K562 (cell line): ENCODE measurements at regions not wholly inside any gene's neighbourhood (a gene's known extent, or its start where the extent isn't known, plus 50 kb on each side); places are given as distances from the start of the nearest gene placed in this dataset.

ENCODE experiments used
- ATAC-seq: fragments of 200-7000 bp; cut with Tn5 transposase; 3 replicates; pipeline ENCODE4 v1.9.1; 2020; ENCODE audit warnings: moderate library complexity
- BruUV-seq: library from RNA; stranded (reverse); fragments of 400-500 nt; replicated peaks from 2 replicates; lab custom pipeline; 2021; lab: Mats Ljungman, UMichigan
- CTCF ChIA-PET: fragments of 300-600 bp; formaldehyde crosslinking; extraction: SDS; loops from one replicate; lab custom pipeline; 2021; ENCODE audit warnings: low intra/inter-chr PET ratio; lab: Yijun Ruan, JAX
- POLR2A ChIA-PET: fragments of 300-600, 350-650 bp; sonication (Branson Sonifier 250); formaldehyde crosslinking; extraction: SDS; loops from one replicate; lab custom pipeline; 2021; ENCODE audit warnings: antibody characterized with exemption, inconsistent platforms; lab: Yijun Ruan, JAX
- DNase-seq, 4 experiments: peaks; one replicate each; pipeline versions ENCODE4 v3.0.0 to v3.0.0-alpha.2; 2011 to 2018; ENCODE audit warnings: low spot score in 3 of 4, mixed read lengths in 3 of 4; ENCODE audit errors: extremely low read depth in 1 of 4
- FAIRE-seq: peaks from 2 replicates; lab custom pipeline; 2011; peaks lifted over from hg19 to GRCh38; lab: Jason Lieb, UNC
- H2AFZ ChIP-seq: 2 replicates; pipeline ENCODE4 v1.6.0; 2011; ENCODE audit warnings: low read depth, low read length, control low read depth, inconsistent platforms
- H3K27ac ChIP-seq: fragments of 200-600 bp; 3 replicates; pipeline ENCODE4 v1.8.0; 2011; ENCODE audit warnings: low read depth, mild to moderate bottlenecking, control low read depth, inconsistent platforms, low read length, moderate library complexity, mixed read lengths; ENCODE audit errors: extremely low read depth
- H3K27me3 ChIP-seq, 2 experiments: fragments of 300-600 bp in 1 of 2; 2 replicates in 1 of 2; 3 replicates in 1 of 2; pipeline versions ENCODE4 v1.6.0 to v1.8.0; 2011; ENCODE audit warnings: inconsistent platforms in 2 of 2, low read length in 2 of 2, mild to moderate bottlenecking in 1 of 2, mixed read lengths in 1 of 2, moderate library complexity in 1 of 2; ENCODE audit not compliant: control insufficient read depth in 2 of 2, insufficient read depth in 2 of 2
- H3K36me3 ChIP-seq: fragments of 300-600 bp; 3 replicates; pipeline ENCODE4 v1.8.0; 2011; ENCODE audit warnings: mild to moderate bottlenecking, low read length, inconsistent platforms; ENCODE audit not compliant: control insufficient read depth, insufficient read depth
- H3K4me1 ChIP-seq, 2 experiments: fragments of 200-600 bp in 1 of 2; replicated peaks in 1 of 2; 2 replicates in 1 of 2; 3 replicates in 1 of 2; pipeline versions ENCODE4 v1.5.1 to v1.8.0; 2011; ENCODE audit warnings: inconsistent platforms in 2 of 2, low read length in 2 of 2, mild to moderate bottlenecking in 1 of 2, mixed read lengths in 1 of 2, moderate library complexity in 1 of 2; ENCODE audit not compliant: control insufficient read depth in 2 of 2, insufficient read depth in 2 of 2
- H3K4me2 ChIP-seq: 2 replicates; pipeline ENCODE4 v1.6.1; 2011; ENCODE audit warnings: low read length, control low read depth, inconsistent platforms, mixed read lengths; ENCODE audit not compliant: insufficient read depth
- H3K4me3 ChIP-seq: fragments of 200-600 bp; sonication (generic), shearing (Covaris generic); 2 replicates; pipeline ENCODE4 v1.5.1; 2016; ENCODE audit warnings: control low read depth, inconsistent platforms
- H3K79me2 ChIP-seq: fragments of 200-600 bp; 3 replicates; pipeline ENCODE4 v1.8.0; 2011; ENCODE audit warnings: low read length, inconsistent platforms; ENCODE audit not compliant: control insufficient read depth, insufficient read depth
- H3K9ac ChIP-seq, 2 experiments: 2 replicates each; pipeline versions ENCODE4 v1.6.0 to v1.6.1; 2011; ENCODE audit warnings: low read depth in 2 of 2, low read length in 2 of 2, control low read depth in 1 of 2, inconsistent platforms in 1 of 2, mild to moderate bottlenecking in 1 of 2, mixed read lengths in 1 of 2; ENCODE audit not compliant: insufficient read depth in 1 of 2
- H3K9me1 ChIP-seq: one replicate; pipeline ENCODE4 v1.6.0; 2011; ENCODE audit warnings: inconsistent platforms, mild to moderate bottlenecking, low read length, moderate library complexity; ENCODE audit not compliant: control insufficient read depth, insufficient read depth
- H3K9me3 ChIP-seq: replicated peaks from 2 replicates; pipeline ENCODE4 v1.5.1; 2011; ENCODE audit warnings: low read depth, low read length, inconsistent platforms; ENCODE audit not compliant: control insufficient read depth, insufficient read depth
- H4K20me1 ChIP-seq: replicated peaks from 2 replicates; pipeline ENCODE4 v1.6.1; 2011; ENCODE audit warnings: low read length, inconsistent platforms, mixed read lengths; ENCODE audit not compliant: control insufficient read depth, insufficient read depth
- BRD9 ChIP-seq: fragments of 450-650 bp; IDR thresholded peaks from 2 replicates; pipeline ENCODE4 v1.6.1; 2018; ENCODE audit warnings: low read depth; ENCODE audit not compliant: partially characterized antibody
- EWSR1 ChIP-seq: fragments of 450-650 bp; IDR thresholded peaks from 2 replicates; pipeline ENCODE4 v1.6.1; 2018; ENCODE audit warnings: borderline replicate concordance, mild to moderate bottlenecking, low read depth, moderate library complexity; ENCODE audit not compliant: partially characterized antibody
- GABPA ChIP-seq: fragments of 200-800 bp; sonication (Bioruptor generic); conservative IDR thresholded peaks from 2 replicates; pipeline ENCODE4 v1.6.1; 2016; ENCODE audit warnings: low read depth, missing genetic modification characterization, missing compliant biosample characterization
- KHSRP ChIP-seq: fragments of 450-650 bp; IDR thresholded peaks from 2 replicates; pipeline ENCODE4 v1.6.1; 2017
- NR2F6 ChIP-seq: fragments of 450-650 bp; formaldehyde crosslinking; IDR thresholded peaks from 2 replicates; pipeline ENCODE4 v1.4.0; 2020; ENCODE audit warnings: mild to moderate bottlenecking
- RNF2 ChIP-seq: sonication (generic); IDR thresholded peaks from 2 replicates; pipeline ENCODE4 v1.6.1; 2016
- SRF ChIP-seq, 2 experiments: fragments of 250-450, 450-650 bp in 1 of 2; sonication (Bioruptor Pico) in 1 of 2; sonication (generic) in 1 of 2; formaldehyde crosslinking; IDR thresholded peaks; 2 replicates each; pipeline versions ENCODE4 v1.5.0 to v1.5.1; 2020 to 2022; ENCODE audit warnings: mild to moderate bottlenecking in 1 of 2, missing genetic modification reagents in 1 of 2
- TAF7 ChIP-seq: fragments of 450-650 bp; IDR thresholded peaks from 2 replicates; pipeline ENCODE4 v1.6.1; 2016; ENCODE audit warnings: missing genetic modification characterization, missing compliant biosample characterization
- TRIM28 ChIP-seq: fragments of 450-650 bp; IDR thresholded peaks from 2 replicates; pipeline ENCODE4 v1.6.1; 2017
- WGBS: fragments of 100-300 bp; shearing (Covaris generic); methylation state at CpG from one replicate; pipeline ENCODE4 v1.1.6; 2016; ENCODE audit warnings: low coverage, mixed read lengths; ENCODE audit not compliant: insufficient coverage; ENCODE audit errors: missing lambda C conversion rate; 5-methylcytosine and 5-hydroxymethylcytosine counted together
- in situ Hi-C: fragments of 300-500 bp; cut with MboI; formaldehyde crosslinking; loops from 4 replicates; pipeline ENCODE4 v1.15.0; 2018; ENCODE audit warnings: inconsistent platforms, mixed read lengths
- intact Hi-C: fragments of 100-400 bp; cut with micrococcal nuclease; formaldehyde crosslinking; loops from 2 replicates; pipeline ENCODE4 v1.14.2; 2022
- TF ChIP-seq, protein P1 (sequence below): fragments of 250-450 bp; sonication (Bioruptor Pico); IDR thresholded peaks from 2 replicates; pipeline ENCODE4 v1.8.0; 2021; ENCODE audit warnings: moderate library complexity, mild to moderate bottlenecking, inconsistent platforms
- TF ChIP-seq, protein P2 (sequence below): fragments of 450-650 bp; formaldehyde crosslinking; IDR thresholded peaks from 2 replicates; pipeline ENCODE4 v1.4.0; 2020; ENCODE audit warnings: mild to moderate bottlenecking, moderate library complexity
- TF ChIP-seq, protein P3 (sequence below): fragments of 450-650 bp; formaldehyde crosslinking; IDR thresholded peaks from 2 replicates; pipeline ENCODE4 v1.4.0; 2020; ENCODE audit warnings: mild to moderate bottlenecking, moderate library complexity

DNA sequence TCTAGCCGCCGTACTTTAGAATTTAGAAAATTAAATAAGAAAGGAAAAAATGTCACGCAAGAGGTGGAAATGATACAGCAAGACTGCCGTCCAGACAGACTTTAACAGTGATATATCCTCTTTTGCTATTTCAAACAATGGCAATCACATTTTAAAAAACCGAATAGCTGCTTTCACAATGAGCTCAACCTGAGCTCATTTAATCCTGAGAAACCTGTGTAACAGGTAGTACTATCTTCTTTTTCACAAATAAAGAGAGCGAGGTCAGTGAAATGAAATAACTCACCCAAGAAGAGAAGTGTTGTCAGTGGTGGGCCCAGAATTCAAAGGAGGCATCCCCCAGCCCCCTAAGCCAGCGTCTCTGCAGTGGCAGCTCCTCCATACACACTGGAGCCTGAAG lies 60.7 kb upstream of the DAPL1 start:
- Histone ChIP-seq H3K36me3 (no peaks in the 10 kb centered on the region), H3K4me3 (no peak overlapping the region), H3K79me2 (no peaks in the 10 kb centered on the region), H2AFZ (no peak overlapping the region), H3K9ac (no peak overlapping the region), H3K9me3 (no peaks in the 10 kb centered on the region), H3K27me3 (peaks cover 49 to 70% of the 10 kb centered on the region in 2 experiments), H3K4me2 (no peak overlapping the region), H3K4me1 (no peaks in the 10 kb centered on the region), H3K27ac (no peak overlapping the region), H3K9me1 (no peaks in the 10 kb centered on the region), H4K20me1 (0 out of 2 replicates have a peak, but pooled peaks cover 5% of the 10 kb centered on the region)
- intact Hi-C loops = no loop called here
- in situ Hi-C loops = loop anchor here (25.0 kb wide), 1 partner anchor 1247 kb away; no protein-coding TSS in a partner anchor
- no TSS peak for BruUV-seq
- WGBS = 13% methylated on average over 7 of the region's 7 CpGs
- no peak for DNase-seq
- POLR2A ChIA-PET = interaction anchor here (2.6 kb wide), 1 partner anchor 10 kb away, joined by 8 read pairs; no protein-coding TSS in a partner anchor
- FAIRE-seq = no peak
- CTCF ChIA-PET = no interaction called here
- ATAC-seq = no peak
- TF ChIP-seq, protein P1, sequence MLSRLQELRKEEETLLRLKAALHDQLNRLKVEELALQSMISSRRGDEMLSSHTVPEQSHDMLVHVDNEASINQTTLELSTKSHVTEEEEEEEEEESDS (CRISPR knock-in tag) = no peak
- TF ChIP-seq BRD9 (no peak), SRF (CRISPR knock-in tag; IDR thresholded peaks at IDR 0.05) (no peak), RNF2 (no peak), TRIM28 (no peak), GABPA (no peak), NR2F6 (CRISPR knock-in tag) (no peak), EWSR1 (no peak), KHSRP (no peak), TAF7 (tag) (no peak)
- TF ChIP-seq, protein P2, sequence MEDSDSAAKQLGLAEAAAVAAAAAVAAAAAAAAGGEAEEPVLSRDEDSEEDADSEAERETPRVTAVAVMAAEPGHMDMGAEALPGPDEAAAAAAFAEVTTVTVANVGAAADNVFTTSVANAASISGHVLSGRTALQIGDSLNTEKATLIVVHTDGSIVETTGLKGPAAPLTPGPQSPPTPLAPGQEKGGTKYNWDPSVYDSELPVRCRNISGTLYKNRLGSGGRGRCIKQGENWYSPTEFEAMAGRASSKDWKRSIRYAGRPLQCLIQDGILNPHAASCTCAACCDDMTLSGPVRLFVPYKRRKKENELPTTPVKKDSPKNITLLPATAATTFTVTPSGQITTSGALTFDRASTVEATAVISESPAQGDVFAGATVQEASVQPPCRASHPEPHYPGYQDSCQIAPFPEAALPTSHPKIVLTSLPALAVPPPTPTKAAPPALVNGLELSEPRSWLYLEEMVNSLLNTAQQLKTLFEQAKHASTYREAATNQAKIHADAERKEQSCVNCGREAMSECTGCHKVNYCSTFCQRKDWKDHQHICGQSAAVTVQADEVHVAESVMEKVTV (CRISPR knock-in tag) = no peak
- TF ChIP-seq, protein P3, sequence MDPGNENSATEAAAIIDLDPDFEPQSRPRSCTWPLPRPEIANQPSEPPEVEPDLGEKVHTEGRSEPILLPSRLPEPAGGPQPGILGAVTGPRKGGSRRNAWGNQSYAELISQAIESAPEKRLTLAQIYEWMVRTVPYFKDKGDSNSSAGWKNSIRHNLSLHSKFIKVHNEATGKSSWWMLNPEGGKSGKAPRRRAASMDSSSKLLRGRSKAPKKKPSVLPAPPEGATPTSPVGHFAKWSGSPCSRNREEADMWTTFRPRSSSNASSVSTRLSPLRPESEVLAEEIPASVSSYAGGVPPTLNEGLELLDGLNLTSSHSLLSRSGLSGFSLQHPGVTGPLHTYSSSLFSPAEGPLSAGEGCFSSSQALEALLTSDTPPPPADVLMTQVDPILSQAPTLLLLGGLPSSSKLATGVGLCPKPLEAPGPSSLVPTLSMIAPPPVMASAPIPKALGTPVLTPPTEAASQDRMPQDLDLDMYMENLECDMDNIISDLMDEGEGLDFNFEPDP (CRISPR knock-in tag) = no peak
